ENCODE measurements at regions not wholly inside any gene's neighbourhood (a gene's known extent, or its start where the extent isn't known, plus 50 kb on each side); places are given as distances from the start of the nearest gene placed in this dataset.
"Not testable (repeated sequence)": the region's sequence is repeated elsewhere in the genome, so short reads cannot be mapped to it uniquely, and the experiment has no call there.

DNA sequence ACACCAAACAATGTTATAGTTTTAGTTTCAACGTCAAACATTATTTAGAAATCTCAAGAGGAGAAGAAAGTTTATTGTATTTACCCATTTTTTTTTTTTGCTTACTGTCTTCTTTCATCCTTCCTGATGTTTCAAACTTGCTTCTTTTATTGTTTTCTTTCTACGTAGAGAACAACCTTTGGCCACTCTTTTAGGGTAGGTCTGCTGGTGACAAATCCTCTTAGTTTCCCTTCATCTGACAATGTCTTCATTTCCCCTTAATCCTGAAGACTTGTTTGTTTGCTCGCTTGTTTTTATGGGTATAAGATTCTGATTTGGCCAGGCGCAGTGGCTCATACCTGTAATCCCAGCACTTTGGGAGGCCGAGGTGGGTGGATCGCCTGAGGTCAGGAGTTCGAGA is 89.1 kb downstream of the RHOU start:
- DNase-seq (ENCODE audit: low spot score) = no peak

DNA sequence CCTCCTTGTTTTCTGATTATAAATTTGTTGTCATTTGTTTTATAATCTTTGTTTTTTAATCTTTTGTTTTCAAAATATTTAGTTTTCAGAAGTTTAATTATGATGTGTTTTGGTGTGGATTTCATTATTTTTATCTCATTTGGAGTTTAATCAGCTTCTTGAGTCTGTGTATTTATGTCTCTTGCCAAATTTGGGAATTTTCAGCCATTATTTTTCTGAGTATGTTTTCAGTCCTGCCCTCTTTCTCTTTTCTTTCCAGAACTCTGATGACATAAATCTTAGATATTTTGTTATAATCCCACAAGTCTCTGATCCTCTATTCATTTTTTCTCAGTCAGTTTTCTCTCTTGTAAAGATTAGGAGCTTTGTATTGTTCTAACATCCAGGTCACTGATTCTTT is 89.8 kb downstream of the RHOU start:
- DNase-seq (ENCODE audit: low spot score) = no peak

DNA sequence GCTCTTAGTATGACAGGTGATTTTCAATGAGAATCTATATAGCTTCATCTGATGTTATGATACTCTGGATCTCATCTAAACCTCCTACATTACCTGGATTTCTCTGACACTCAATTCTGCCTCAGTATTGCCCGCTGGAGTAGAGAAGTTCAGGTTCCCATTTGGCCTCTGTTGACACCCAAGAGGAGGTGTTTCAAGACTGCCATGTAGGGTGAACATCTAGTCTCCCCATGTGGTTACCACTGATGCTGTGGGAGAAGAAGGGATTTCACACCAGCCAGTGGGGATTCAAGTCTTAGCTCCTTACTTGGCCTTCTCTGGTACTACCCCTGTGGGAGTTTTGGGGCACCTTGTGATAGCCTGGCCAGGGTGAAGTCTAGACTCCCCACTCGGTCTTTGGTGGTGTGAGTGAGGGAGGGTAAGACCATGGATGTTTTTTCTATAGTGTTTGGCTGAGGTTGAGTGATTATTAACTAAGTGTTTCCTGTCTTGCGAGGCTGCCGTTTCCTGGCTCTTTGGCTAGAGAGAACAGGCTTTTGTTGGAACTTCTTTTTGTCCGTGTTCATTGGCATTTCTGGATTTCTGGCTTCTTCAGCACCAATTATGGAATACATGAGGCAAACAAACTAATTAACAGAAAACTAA is 90.7 kb downstream of the RHOU start:
- no peak for DNase-seq (ENCODE audit: low spot score)

DNA sequence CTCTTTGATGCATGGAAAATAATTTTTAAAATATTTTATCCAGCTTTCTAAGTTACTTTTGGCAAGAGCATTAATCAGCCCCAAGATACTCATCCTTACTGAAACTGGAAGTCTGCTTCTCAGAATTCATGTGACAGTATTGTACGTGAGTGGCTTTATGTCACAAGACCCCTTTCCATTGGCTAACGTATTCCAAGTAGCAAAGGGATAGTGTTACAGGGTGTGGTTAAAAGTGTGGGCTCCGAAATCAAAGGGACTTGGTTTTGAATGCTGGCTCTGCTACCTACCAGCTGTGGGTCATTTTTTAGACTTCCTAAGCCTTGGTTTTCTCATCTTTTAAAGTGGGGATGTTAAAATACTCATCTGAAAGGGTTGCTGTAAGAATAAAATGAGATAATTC is 91.7 kb downstream of the RHOU start:
- DNase-seq (ENCODE audit: low spot score) = no peak

DNA sequence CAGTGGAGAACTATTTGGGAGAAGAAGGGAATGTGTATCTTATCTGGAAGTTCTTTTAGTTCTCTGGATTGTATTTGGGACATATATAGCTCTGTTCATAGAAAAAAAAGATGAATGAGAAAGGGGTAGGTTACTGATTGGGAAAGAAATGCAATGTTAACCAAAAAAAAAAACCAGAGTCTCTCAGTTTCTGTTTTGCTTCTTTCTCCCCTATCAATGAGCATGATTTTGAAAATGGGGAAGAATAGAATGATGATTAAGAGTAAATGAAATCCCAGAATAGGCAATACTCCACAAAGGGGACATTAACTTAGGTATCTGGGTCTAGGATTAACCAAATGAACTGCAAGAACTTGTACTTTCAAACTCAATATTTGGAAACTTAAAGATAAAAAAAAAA is 92.9 kb downstream of the RHOU start:
- no peak for DNase-seq (ENCODE audit: low spot score)

DNA sequence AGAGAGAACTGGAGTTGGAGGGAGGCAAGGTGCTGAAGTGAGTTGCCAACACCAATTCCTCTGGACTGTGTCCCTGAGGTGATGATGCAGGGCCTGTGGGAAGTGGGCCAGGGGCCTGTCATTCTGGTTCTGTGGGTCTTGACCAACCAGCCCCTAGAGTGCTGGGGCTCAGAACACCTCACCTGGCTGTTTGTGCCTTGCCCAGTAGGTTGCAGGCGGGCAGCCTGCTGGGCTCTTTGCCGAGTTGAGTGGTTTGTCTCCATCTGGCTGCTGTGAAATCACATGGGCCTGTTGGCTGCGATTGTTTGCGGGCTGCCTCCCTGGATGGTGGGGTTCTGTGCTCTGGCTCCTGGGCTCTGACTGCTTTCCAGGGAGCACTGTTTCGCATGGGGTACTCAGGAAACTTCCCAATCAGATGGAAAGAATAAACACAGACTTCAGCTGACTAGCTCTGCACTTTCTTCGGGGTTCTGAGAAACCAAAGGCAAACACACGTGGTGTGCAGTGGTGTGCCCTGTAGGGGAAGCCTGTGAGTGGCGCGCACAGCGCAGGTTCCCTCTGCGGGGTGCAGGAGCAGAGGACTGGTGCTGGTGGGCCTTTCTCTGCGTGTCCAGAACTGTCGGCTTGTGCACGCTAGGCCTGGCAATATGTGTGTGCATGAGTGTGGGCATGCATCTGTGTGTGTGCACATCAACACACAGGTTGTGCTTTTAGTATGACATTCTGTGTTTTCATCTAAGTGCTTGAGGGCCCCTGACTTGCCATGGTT is 95.1 kb downstream of the RHOU start:
- DNase-seq (ENCODE audit: low spot score) = no peak

DNA sequence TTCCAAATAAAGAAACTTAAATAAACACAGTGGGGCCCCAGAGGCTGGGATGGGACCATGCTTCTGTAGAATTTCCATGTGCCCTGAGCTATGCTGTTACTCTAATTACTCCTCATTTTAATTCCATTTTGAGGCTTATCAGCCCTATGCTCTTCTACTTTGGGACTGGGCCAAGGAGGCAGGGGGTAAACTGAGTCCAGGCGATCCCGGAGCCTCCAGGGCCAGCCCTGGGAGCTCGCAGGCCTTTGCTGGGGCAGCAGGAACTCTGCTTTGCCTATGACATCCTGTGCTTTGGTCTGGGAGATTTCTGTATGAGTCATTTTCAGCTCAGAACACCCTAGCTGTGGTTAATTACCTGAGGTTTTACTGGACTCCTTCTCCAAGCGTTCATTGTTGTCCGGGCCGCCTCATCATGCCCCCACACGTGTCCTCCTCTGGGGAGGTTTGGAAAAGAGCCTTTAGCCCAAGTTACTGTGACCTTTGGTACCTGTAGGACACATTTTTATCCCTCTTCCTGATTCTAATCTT is 95.7 kb downstream of the RHOU start:
- peak; percentile 33 for DNase-seq (ENCODE audit: low spot score)

DNA sequence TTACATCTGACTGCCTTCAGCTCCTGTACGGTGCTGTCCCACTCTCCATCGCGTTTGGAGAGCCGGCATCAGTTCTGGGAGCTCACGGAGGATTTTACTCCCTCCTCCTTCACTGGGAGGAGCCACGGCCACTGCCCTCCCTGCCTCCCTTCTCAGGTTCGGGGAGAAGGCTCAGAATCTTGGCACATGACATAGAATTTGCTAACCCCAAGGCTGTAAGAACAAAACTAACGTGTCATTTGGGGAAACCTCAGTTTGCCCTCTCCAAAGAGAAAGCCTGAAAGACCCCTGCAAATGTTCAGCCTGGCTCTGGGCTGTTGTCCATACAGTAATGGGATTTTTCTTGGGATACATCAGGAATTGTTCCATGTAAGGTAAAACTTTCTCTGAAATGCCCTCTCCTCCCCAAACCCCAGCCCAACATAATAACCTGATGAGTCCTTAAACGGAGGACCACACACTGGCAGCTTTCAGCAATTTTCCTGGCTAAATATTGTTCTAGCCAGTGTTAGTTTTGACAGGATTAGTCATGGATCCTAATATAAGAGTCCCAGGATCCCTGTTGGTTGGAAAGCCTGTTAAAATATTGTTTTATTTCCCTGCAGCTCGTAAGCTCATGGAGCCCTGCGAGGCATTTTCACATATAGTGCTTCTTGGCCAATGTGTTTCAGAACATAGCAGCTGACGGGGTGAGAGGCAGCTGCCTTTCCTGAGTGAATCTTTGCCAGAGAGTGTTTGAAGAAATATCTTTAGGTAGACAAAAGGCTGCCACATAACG is 98.8 kb downstream of the RHOU start:
- no peak for DNase-seq (ENCODE audit: low spot score)

DNA sequence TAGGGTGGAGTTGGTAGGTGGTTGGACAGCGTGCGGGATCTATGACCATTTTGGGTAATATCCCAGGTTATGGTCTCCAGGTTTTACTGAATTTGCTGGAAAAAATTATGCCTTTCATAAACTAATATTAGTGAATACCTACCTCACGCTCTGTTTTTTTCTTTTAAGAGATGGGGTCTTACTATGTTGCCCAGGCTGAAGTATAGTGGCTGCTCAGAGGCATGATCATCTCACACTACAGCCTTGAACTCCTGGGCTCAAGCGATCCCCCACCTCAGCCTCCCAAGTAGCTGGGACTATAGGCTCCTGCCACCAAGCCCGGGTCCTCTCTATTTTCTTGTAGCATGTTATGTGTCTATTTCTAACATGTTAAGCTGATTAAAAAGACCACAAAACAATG is 100.2 kb downstream of the RHOU start:
- DNase-seq (ENCODE audit: low spot score) = no peak

DNA sequence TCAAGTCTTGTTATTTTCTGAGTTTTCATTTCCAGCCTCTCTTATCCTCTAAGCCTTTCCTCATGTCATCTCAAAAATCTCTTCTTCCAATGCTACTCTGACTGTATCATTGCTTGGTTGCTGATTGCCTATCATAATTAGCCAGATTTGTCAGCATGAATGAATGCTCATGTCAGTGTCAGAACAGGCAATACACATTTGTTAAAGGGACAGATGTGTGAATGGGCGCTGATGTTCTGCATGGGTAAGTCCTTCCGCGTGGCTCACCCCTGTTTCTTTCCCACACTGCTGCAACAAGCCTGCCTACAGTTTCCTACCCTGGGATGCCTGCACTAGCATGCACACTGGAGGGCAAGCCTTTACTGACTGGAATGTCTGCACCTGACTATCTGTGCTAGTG is 100.6 kb downstream of the RHOU start:
- no peak for DNase-seq (ENCODE audit: low spot score)

DNA sequence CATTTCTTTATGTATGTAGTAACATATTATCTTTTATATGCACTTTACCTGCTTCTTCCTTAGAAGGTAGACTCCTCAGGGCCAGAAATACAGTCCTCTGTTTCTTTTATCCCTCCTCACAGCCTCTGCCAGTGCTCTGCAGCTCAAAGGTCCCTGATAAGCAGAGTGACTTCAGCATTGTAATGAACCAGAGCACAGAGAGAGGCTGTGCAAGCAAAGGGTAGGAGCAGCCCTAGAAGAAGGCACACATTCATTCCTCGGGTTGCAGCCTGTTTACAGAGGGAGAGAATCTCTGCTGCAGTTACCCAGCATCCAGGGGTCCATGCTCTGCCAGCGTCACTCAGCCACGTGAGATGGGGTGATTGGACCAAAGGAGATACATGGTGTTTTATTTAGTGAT is 101.1 kb downstream of the RHOU start:
- DNase-seq (ENCODE audit: low spot score) = no peak

DNA sequence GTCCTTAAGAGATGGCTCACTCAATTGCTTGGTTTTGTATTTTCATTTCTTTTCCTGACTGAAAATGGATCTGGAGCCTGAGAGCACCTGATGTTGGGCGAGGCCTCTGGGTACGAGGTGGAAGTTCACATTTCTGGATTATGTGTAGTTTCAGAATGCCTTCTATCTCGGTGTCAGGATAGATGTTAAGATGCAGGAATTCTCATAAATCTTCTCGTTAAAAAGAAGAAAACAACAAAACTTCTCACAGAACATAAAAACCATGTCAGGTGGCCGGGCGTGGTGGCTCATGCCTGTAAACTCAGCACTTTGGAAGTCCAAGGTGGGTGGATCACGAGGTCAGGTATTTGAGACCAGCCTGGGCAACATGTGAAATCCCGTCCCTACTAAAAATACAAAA is 101.8 kb downstream of the RHOU start:
- DNase-seq (ENCODE audit: low spot score) = no peak

DNA sequence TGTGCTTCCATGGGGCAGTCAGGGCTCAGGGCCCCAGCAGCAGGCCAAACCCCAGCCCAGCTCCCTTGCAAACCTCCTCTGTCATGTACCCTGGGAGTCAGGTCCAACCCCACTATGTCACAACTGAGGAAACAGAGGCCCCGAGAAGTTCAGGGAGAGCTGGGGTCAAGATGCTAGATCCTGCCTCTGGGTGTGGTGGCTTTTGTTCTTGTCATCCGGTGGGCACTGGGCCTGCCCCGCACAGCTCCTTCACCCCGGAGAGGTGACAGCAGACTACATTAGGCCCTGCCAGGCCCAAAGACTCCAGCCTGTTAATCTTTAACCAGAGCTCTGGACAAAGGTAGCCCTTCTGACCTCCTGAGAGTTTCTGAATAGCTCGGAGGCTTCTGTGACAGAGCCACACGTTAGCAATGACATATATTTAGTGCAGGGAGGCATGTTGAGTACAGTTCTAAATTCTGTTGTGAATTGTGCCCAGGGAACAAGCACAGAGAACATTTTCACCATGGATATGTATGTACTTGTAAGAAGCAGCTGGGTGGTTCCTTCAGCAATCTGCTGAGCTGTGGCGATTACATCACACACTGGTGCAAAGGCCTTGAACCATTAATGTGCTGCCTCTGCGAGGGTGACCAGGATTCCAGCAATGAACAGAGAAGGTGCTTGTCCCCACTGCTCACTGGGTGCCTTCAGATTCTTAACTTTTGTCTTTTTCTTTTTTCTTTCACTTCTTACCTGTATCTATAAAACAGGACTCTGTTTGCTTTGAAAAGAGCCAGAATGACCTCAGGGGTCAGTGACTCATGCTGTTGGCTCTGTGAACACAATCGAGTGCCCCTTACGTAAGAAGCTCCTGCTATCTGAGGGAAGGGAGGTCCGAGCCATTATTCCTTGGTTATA is 102.8 kb downstream of the RHOU start:
- peak; percentile 72 for DNase-seq (ENCODE audit: low spot score)

DNA sequence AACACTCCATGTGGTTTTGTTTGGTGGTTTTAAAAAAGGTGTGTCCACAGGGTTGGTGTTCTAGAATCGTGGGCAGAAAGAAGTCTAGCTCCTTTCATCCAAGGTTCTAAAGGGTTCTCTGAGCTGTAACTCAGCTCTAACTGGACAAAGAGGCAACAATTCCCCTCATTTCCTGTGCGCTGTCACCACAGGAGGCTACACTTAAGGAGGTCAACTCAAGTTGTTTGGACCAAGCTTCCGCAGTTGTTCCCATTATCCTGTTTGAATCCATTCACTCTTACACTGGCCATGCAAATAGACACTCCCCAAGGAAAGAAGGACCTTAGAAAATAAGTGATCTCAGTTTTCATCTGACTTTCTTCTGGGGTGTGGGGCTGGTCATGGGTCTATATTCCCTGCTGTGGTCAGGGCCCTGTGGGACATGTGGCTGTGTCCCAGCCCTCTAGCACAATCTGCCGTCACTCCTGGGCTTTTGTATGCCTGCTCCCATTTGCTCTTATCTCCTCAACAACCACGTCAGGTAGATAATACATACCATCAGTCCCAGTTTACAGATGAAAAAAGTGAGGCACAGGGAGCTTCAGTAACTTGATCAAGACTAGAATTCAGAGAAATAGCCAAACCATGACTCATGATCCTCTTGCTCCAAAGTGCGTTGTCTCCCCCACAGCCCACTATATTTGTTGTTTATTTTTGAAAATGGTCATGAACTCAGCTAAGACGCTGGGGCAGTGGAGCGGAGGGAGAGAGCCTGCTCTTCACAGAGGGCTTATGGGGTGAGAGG is 103.6 kb downstream of the RHOU start:
- DNase-seq (ENCODE audit: low spot score) = no peak

DNA sequence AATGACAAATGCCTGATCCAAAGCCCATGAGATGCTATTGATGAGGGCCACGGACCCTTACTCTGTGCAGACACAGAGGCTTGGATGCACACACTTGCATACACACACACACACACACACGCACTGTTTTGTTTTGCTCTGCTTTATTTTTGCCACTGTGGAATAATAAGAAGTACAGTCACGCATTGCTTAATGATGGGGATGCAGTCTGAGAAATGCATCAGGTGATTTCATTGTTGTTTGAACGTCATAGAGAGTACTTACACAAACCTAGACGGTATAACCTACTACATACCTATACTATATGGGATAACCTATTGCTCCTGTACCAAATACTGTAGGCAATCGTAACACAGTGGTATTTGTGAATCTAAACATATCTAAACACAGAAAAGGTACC is 104.4 kb downstream of the RHOU start:
- no peak for DNase-seq (ENCODE audit: low spot score)

DNA sequence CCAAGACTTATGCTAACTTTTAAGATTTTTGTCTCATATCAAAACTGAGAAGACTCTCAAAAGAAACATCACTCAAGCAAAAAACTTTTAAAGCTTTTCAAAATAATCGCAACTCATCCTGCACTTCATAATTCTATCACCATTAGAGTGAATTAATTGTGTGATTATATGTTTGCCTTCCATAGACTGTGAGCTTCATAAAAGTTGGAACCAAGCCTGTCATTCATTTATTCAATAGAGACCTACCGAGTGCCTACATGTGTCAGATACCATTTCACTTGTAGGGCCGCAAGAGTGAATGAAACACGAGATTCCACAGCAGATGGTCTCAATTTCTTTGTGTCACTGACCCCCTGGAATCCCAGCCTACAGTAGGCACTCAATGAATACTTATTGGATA is 106.4 kb downstream of the RHOU start:
- no peak for DNase-seq (ENCODE audit: low spot score)

DNA sequence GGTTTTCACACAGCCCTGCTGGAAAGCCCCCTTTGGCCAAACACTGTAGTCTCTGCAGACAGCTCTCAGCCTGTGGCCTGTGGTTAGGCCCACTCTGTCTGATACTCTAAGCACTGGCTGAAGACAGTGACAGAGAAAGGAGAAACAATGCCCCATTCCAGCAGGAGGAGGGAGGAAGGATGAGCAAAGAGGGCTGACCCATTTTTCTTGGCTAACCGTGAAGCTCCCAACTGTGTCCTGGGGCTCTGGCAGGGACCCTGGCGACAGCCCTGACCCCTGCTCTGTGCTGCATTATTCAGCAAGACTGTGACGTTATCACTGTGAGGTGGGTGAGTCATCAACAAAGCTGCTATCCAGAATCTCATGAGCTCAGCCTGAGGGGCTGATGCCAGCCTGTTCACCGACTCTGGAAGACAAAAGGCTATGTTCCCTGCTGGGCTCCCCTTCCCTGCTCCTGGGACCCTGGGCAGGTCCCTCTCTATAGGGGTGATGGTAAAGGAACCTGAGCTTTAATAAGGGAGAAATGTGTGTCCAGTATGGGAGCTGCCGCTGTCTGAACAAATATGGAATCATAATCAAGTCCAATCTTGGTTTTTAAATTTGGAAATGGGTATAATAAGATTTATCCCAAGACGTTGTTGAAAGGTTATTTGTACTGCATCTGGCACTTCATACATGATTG is 107.0 kb downstream of the RHOU start:
- peak; percentile 42 for DNase-seq (ENCODE audit: low spot score)

DNA sequence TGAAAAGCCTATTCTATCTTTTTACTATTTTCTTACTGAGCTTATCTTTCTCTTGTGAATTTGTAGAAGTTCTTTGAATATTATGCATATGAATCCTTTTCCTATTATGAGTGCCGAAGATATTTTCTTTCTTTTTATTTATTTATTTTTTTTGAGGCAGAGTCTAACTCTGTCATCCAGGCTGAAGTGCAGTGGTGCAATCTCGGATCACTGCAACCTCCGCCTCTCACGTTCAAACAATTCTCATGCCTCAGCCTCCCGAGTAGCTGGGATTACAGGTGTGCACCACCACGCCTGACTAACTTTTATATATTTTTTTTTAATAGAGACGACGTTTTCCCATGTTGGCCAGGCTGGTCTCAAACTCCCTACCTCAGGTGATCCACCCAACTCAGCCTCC is 109.8 kb downstream of the RHOU start:
- DNase-seq (ENCODE audit: low spot score) = no peak

DNA sequence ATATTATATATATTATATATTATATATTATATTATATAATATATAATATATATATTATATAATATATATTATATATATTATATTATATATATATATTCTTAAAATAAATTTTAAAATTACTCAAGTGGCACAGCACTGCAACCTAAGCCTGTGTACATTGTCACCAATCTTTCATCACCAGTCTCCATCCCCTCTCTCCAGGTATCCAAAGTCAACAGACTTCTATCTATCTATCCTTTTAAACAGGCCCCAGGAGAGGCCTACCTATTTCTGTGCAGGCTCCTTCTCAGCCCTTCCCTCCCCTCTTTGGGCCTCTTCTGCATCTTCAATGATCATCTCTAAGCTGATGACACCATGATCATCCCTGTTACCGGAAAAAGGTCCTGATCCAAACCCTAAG is 111.7 kb downstream of the RHOU start:
- DNase-seq (ENCODE audit: low spot score) = no peak

DNA sequence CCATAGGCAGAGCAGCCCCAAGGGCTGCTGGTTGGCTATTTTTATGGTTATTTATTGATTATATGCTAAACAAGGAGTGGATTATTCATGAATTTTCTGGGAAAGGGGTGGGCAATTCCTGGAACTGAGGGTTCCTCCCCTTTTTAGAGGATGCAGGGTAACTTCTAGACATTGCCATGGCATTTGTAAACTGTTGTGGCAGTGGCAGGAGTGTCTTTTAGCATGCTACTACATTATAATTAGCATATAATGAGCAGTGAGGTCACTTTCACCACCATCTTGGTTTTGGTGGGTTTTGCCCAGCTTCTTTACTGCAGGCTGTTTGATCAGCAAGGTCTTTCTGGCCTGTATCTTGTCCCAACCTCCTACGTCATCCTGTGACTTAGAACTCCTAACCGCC is 112.2 kb downstream of the RHOU start:
- DNase-seq (ENCODE audit: low spot score) = not testable (repeated sequence)

DNA sequence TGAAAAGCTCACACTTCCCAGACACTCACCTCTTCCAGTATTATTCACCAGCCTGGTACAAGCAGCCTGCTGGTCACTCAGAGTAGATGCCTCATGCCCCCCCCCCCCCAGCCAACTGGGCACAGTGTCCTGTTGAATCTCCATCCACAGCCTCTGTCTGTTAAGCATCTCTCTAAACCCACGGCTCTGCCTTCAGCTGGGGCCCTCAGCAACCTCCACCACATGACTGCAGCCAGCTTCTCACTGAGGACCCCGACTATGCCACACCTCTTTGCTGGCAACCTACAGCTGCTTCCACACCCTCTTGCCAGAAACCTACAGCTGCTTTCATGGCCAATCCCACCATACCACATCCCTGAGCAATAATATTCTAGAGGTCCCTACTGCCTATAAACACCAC is 113.1 kb downstream of the RHOU start:
- DNase-seq (ENCODE audit: low spot score) = no peak

Data from kidney capillary endothelial cell (primary cell).